SU-DHL-6 (cell line): ENCODE measurements at regions not wholly inside any gene's neighbourhood (a gene's known extent, or its start where the extent isn't known, plus 50 kb on each side); places are given as distances from the start of the nearest gene placed in this dataset.

ENCODE experiments used
- CTCF ChIP-seq: fragments of 200-600 bp; sonication (generic); IDR thresholded peaks from one replicate; pipeline ENCODE4 v1.5.1; 2017; ENCODE audit warnings: antibody characterized with exemption, mild to moderate bottlenecking, low read length, moderate library complexity; ENCODE audit not compliant: insufficient read depth, poor library complexity, severe bottlenecking
- EZH2phosphoT487 ChIP-seq: fragments of 200-600 bp; sonication (generic), shearing (Covaris generic); conservative IDR thresholded peaks from 2 replicates; pipeline ENCODE4 v1.6.1; 2018; ENCODE audit warnings: mild to moderate bottlenecking, antibody characterized with exemption, low read length, moderate library complexity, mixed read lengths

GRCh38 chr12:92197815-92198214 lies 52.2 kb upstream of the BTG1 start:
- TF ChIP-seq CTCF = no peak
- TF ChIP-seq EZH2phosphoT487 = no peak
